Neural cell (in vitro differentiated cells): ENCODE measurements at regions not wholly inside any gene's neighbourhood (a gene's known extent, or its start where the extent isn't known, plus 50 kb on each side); places are given as distances from the start of the nearest gene placed in this dataset.

Experiments used
- H2AFZ ChIP-seq: fragments of 200-600, 300-800 bp; sonication (generic), shearing (Covaris generic); 2 replicates; pipeline ENCODE4 v1.6.0; 2014; ENCODE audit warnings: low read depth, mild to moderate bottlenecking, antibody characterized with exemption, low read length, moderate library complexity
- H3F3A ChIP-seq: fragments of 200-600 bp; shearing (Covaris generic); 2 replicates; pipeline ENCODE4 v1.6.1; 2016; ENCODE audit warnings: mild to moderate bottlenecking, moderate library complexity, mixed read lengths, antibody characterized with exemption, low read length; ENCODE audit not compliant: insufficient read depth, poor library complexity, severe bottlenecking
- H3K27ac ChIP-seq: fragments of 200-600, 300-800 bp; sonication (generic), shearing (Covaris generic); 2 replicates; pipeline ENCODE4 v1.5.1; 2014; ENCODE audit warnings: mild to moderate bottlenecking, low read length, moderate library complexity
- H3K27me3 ChIP-seq: fragments of 300-800, 200-600 bp; sonication (generic), shearing (Covaris generic); 2 replicates; pipeline ENCODE4 v1.6.0; 2014; ENCODE audit warnings: mild to moderate bottlenecking, low read depth, low read length, moderate library complexity; ENCODE audit not compliant: insufficient read depth
- H3K36me3 ChIP-seq: fragments of 300-800, 200-600 bp; sonication (generic), shearing (Covaris generic); 2 replicates; pipeline ENCODE4 v1.5.1; 2014; ENCODE audit warnings: mild to moderate bottlenecking, antibody characterized with exemption, low read length, moderate library complexity; ENCODE audit not compliant: insufficient read depth
- H3K4me2 ChIP-seq: fragments of 300-800, 200-600 bp; sonication (generic), shearing (Covaris generic); 2 replicates; pipeline ENCODE4 v1.6.0; 2014; ENCODE audit warnings: mild to moderate bottlenecking, low read length
- H3K4me3 ChIP-seq: fragments of 300-800, 200-600 bp; sonication (generic), shearing (Covaris generic); 2 replicates; pipeline ENCODE4 v1.5.1; 2014; ENCODE audit warnings: mild to moderate bottlenecking, low read length, moderate library complexity
- H3K79me2 ChIP-seq: fragments of 200-600 bp; shearing (Covaris generic); replicated peaks from 2 replicates; pipeline ENCODE4 v1.6.0; 2014; ENCODE audit warnings: mild to moderate bottlenecking, low read length, moderate library complexity; ENCODE audit not compliant: insufficient read depth
- H3K9ac ChIP-seq: fragments of 300-800, 200-600 bp; sonication (generic), shearing (Covaris generic); 2 replicates; pipeline ENCODE4 v1.6.1; 2016; ENCODE audit warnings: mild to moderate bottlenecking, low read length, mixed read lengths
- H3K9me2 ChIP-seq: fragments of 200-600 bp; shearing (Covaris generic); 2 replicates; pipeline ENCODE4 v1.6.1; 2016; ENCODE audit warnings: mild to moderate bottlenecking, low read length, mixed read lengths; ENCODE audit not compliant: insufficient read depth
- H3K9me3 ChIP-seq: fragments of 200-600, 300-800 bp; sonication (generic), shearing (Covaris generic); 2 replicates; pipeline ENCODE4 v1.6.1; 2016; ENCODE audit warnings: mild to moderate bottlenecking, mixed run types, low read length, moderate library complexity, mixed read lengths
- H4K20me1 ChIP-seq: fragments of 200-600 bp; shearing (Covaris generic); 2 replicates; pipeline ENCODE4 v1.6.1; 2016; ENCODE audit warnings: mild to moderate bottlenecking, mixed run types; ENCODE audit not compliant: insufficient read depth
- CTCF ChIP-seq: fragments of 450-650 bp; IDR thresholded peaks from 2 replicates; pipeline ENCODE4 v1.5.1; 2014; ENCODE audit warnings: antibody characterized with exemption, mild to moderate bottlenecking, moderate library complexity; ENCODE audit not compliant: poor library complexity, severe bottlenecking
- EP300 ChIP-seq: fragments of 450-650 bp; conservative IDR thresholded peaks from 2 replicates; pipeline ENCODE4 v1.6.1; 2014; ENCODE audit warnings: antibody characterized with exemption, mild to moderate bottlenecking, moderate library complexity; ENCODE audit not compliant: poor library complexity, severe bottlenecking
- EZH2 ChIP-seq: fragments of 200-600, 300-800 bp; shearing (Covaris generic), sonication (generic); IDR thresholded peaks from 2 replicates; pipeline ENCODE4 v1.6.1; 2014; ENCODE audit warnings: antibody characterized with exemption, low read length, borderline replicate concordance, mild to moderate bottlenecking; ENCODE audit not compliant: insufficient read depth, poor library complexity, severe bottlenecking
- MXI1 ChIP-seq: fragments of 450-650 bp; conservative IDR thresholded peaks from 2 replicates; pipeline ENCODE4 v1.6.1; 2014; ENCODE audit warnings: antibody characterized with exemption, mild to moderate bottlenecking; ENCODE audit not compliant: poor library complexity, severe bottlenecking
- POLR2AphosphoS5 ChIP-seq: IDR thresholded peaks from 2 replicates; pipeline ENCODE4 v1.6.1; 2012
- RAD21 ChIP-seq: fragments of 450-650 bp; conservative IDR thresholded peaks from 2 replicates; pipeline ENCODE4 v1.6.1; 2014; ENCODE audit warnings: antibody characterized with exemption, mild to moderate bottlenecking, moderate library complexity
- SMC3 ChIP-seq: fragments of 450-650 bp; conservative IDR thresholded peaks from 2 replicates; pipeline ENCODE4 v1.6.1; 2014; ENCODE audit warnings: antibody characterized with exemption, mild to moderate bottlenecking, moderate library complexity; ENCODE audit not compliant: poor library complexity
- TAF1 ChIP-seq: IDR thresholded peaks from 2 replicates; pipeline ENCODE4 v1.6.1; 2012; ENCODE audit warnings: low read depth
- TF ChIP-seq, protein P1 (sequence below): IDR thresholded peaks from 2 replicates; pipeline ENCODE4 v1.6.1; 2012; ENCODE audit warnings: borderline replicate concordance

GRCh38 chr20:6998909-6999308 lies 231.4 kb downstream of the BMP2 start:
- no peak overlapping the region for H3K4me3 ChIP-seq
- H4K20me1 ChIP-seq: no peaks in the 10 kb centered on the region
- H3F3A ChIP-seq: no peaks in the 10 kb centered on the region
- no peak overlapping the region for H3K9ac ChIP-seq
- H3K27ac ChIP-seq: no peak overlapping the region
- H3K79me2 ChIP-seq: no peaks in the 10 kb centered on the region
- H3K4me2 ChIP-seq: no peak overlapping the region
- H3K9me3 ChIP-seq: no peaks in the 10 kb centered on the region
- no peak overlapping the region for H2AFZ ChIP-seq
- H3K27me3 ChIP-seq: no peaks in the 10 kb centered on the region
- no peaks in the 10 kb centered on the region for H3K9me2 ChIP-seq
- H3K36me3 ChIP-seq: no peaks in the 10 kb centered on the region
- TF ChIP-seq EZH2 (no peak), EP300 (no peak), MXI1 (no peak), TAF1 (no peak), SMC3 (no peak), RAD21 (no peak)
- TF ChIP-seq, protein P1, sequence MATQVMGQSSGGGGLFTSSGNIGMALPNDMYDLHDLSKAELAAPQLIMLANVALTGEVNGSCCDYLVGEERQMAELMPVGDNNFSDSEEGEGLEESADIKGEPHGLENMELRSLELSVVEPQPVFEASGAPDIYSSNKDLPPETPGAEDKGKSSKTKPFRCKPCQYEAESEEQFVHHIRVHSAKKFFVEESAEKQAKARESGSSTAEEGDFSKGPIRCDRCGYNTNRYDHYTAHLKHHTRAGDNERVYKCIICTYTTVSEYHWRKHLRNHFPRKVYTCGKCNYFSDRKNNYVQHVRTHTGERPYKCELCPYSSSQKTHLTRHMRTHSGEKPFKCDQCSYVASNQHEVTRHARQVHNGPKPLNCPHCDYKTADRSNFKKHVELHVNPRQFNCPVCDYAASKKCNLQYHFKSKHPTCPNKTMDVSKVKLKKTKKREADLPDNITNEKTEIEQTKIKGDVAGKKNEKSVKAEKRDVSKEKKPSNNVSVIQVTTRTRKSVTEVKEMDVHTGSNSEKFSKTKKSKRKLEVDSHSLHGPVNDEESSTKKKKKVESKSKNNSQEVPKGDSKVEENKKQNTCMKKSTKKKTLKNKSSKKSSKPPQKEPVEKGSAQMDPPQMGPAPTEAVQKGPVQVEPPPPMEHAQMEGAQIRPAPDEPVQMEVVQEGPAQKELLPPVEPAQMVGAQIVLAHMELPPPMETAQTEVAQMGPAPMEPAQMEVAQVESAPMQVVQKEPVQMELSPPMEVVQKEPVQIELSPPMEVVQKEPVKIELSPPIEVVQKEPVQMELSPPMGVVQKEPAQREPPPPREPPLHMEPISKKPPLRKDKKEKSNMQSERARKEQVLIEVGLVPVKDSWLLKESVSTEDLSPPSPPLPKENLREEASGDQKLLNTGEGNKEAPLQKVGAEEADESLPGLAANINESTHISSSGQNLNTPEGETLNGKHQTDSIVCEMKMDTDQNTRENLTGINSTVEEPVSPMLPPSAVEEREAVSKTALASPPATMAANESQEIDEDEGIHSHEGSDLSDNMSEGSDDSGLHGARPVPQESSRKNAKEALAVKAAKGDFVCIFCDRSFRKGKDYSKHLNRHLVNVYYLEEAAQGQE: no peak

GRCh38 chr20:6999381-6999780 lies 231.9 kb downstream of the BMP2 start:
- no peak overlapping the region for H3K27ac ChIP-seq
- no peaks in the 10 kb centered on the region for H3F3A ChIP-seq
- H3K9ac ChIP-seq: no peak overlapping the region
- no peaks in the 10 kb centered on the region for H3K9me3 ChIP-seq
- H3K27me3 ChIP-seq: no peaks in the 10 kb centered on the region
- no peak overlapping the region for H3K4me3 ChIP-seq
- no peak overlapping the region for H2AFZ ChIP-seq
- TF ChIP-seq POLR2AphosphoS5 (no peak), RAD21 (no peak), SMC3 (no peak), EP300 (no peak), EZH2 (no peak), CTCF (no peak), MXI1 (no peak), TAF1 (no peak)
- TF ChIP-seq, protein P1: no peak
- no peaks in the 10 kb centered on the region for H3K36me3 ChIP-seq
- no peak overlapping the region for H3K4me2 ChIP-seq
- H3K9me2 ChIP-seq: no peaks in the 10 kb centered on the region
- no peaks in the 10 kb centered on the region for H4K20me1 ChIP-seq
- no peaks in the 10 kb centered on the region for H3K79me2 ChIP-seq
